Sigmoid colon (tissue), 6 donors: ENCODE measurements at regions not wholly inside any gene's neighbourhood (a gene's known extent, or its start where the extent isn't known, plus 50 kb on each side); places are given as distances from the start of the nearest gene placed in this dataset.

Source experiments
- DNase-seq: peaks from one replicate; pipeline ENCODE4 v3.0.0-alpha.2; 2019
- H3K27ac ChIP-seq, 4 donors: fragments of 200-600 bp; sonication (generic); one replicate each; pipeline ENCODE4 v1.5.1; 2016 to 2019; ENCODE audit warnings: mild to moderate bottlenecking in 1 of 4
- H3K27me3 ChIP-seq, 3 donors: fragments of 200-600 bp; sonication (generic); one replicate each; pipeline ENCODE4 v1.5.1; 2019; ENCODE audit warnings: mild to moderate bottlenecking in 1 of 3
- H3K36me3 ChIP-seq, 4 donors: fragments of 200-600 bp; sonication (generic); one replicate each; pipeline ENCODE4 v1.5.1; 2016 to 2019
- H3K4me1 ChIP-seq, 4 donors: fragments of 200-600 bp; sonication (generic); one replicate each; pipeline ENCODE4 v1.5.1; 2017 to 2019
- H3K4me3 ChIP-seq, 4 donors: fragments of 200-600 bp; sonication (generic); one replicate each; pipeline ENCODE4 v1.5.1; 2017 to 2019; ENCODE audit warnings: mild to moderate bottlenecking in 2 of 4, moderate library complexity in 1 of 4
- H3K9me3 ChIP-seq, 4 donors: fragments of 200-600 bp in 3 of 4; sonication (generic) in 3 of 4; one replicate each; pipeline versions ENCODE4 v1.5.1 to v1.6.1; 2013 to 2019
- EP300 ChIP-seq, 4 donors: sonication (generic); formaldehyde crosslinking; IDR thresholded peaks; one replicate each; pipeline ENCODE4 v1.6.1; 2017; ENCODE audit warnings: antibody characterized with exemption in 4 of 4
- POLR2A ChIP-seq, 2 donors: fragments of 450-650 bp; IDR thresholded peaks; one replicate each; pipeline ENCODE4 v1.6.1; 2016; ENCODE audit warnings: antibody characterized with exemption in 2 of 2, mild to moderate bottlenecking in 2 of 2, moderate library complexity in 2 of 2
- POLR2AphosphoS5 ChIP-seq, 4 donors: sonication (generic); formaldehyde crosslinking; IDR thresholded peaks; one replicate each; pipeline ENCODE4 v1.6.1; 2017; ENCODE audit warnings: antibody characterized with exemption in 4 of 4
- WGBS, 2 donors: extraction: QIAGEN DNeasy Blood & Tissue Kit; methylation state at CpG; one replicate each; pipeline ENCODE4 v1.1.7; 2013; 5-methylcytosine and 5-hydroxymethylcytosine counted together
- intact Hi-C: fragments of 100-400 bp; cut with DNase I; formaldehyde crosslinking; loops from one replicate; pipeline ENCODE4 v1.15.1; 2023
- TF ChIP-seq, protein P1 (sequence below), 4 experiments: fragments of 450-650 bp in 3 of 4; fragments of 200-600 bp in 1 of 4; IDR thresholded peaks; one replicate each; pipeline ENCODE4 v1.5.1; 2016 to 2019; ENCODE audit warnings: antibody characterized with exemption in 4 of 4, mild to moderate bottlenecking in 3 of 4, moderate library complexity in 2 of 4
- donor health status: healthy with polysubstance abuse.
- donor health status: healthy.

DNA sequence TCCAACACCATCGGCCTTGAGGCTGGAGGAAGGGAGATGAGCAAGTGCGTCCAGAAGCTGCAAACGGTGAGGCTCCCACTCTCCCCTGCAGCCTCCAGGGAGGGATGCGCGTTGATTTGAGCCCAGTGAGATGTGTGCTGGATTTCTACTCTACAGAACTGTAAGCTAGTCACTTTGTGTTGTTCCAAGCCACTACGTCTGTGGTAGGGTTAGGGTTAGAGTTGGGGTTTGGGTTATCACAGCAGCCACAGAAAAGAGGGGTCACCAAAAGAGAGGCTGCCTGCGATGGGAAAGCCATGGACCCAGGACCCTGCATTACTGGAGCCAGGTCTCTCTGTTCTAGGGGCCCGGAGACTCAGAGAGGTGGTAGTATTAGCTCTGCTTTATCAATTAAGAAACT is 94.5 kb downstream of the KCNF1 start:
- Histone ChIP-seq H3K4me3 (no peak overlapping the region), H3K27ac (no peak overlapping the region), H3K4me1 (no peaks in the 10 kb centered on the region), H3K36me3 (no peaks in the 10 kb centered on the region), H3K9me3 (peaks cover 0 to 2% (median 0%) of the 10 kb centered on the region in 4 donors), H3K27me3 (no peaks in the 10 kb centered on the region)
- 90 to 94% methylated on average over 8 of the region's 8 CpGs for WGBS, 2 donors
- intact Hi-C loops = no loop called here
- no peak for DNase-seq
- TF ChIP-seq, protein P1, sequence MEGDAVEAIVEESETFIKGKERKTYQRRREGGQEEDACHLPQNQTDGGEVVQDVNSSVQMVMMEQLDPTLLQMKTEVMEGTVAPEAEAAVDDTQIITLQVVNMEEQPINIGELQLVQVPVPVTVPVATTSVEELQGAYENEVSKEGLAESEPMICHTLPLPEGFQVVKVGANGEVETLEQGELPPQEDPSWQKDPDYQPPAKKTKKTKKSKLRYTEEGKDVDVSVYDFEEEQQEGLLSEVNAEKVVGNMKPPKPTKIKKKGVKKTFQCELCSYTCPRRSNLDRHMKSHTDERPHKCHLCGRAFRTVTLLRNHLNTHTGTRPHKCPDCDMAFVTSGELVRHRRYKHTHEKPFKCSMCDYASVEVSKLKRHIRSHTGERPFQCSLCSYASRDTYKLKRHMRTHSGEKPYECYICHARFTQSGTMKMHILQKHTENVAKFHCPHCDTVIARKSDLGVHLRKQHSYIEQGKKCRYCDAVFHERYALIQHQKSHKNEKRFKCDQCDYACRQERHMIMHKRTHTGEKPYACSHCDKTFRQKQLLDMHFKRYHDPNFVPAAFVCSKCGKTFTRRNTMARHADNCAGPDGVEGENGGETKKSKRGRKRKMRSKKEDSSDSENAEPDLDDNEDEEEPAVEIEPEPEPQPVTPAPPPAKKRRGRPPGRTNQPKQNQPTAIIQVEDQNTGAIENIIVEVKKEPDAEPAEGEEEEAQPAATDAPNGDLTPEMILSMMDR (IDR thresholded peaks at IDR 0.05) = no peak
- TF ChIP-seq EP300 (IDR thresholded peaks at IDR 0.05) = no peak
- no peak for TF ChIP-seq POLR2AphosphoS5 (IDR thresholded peaks at IDR 0.05)
- TF ChIP-seq POLR2A (IDR thresholded peaks at IDR 0.05) = no peak

DNA sequence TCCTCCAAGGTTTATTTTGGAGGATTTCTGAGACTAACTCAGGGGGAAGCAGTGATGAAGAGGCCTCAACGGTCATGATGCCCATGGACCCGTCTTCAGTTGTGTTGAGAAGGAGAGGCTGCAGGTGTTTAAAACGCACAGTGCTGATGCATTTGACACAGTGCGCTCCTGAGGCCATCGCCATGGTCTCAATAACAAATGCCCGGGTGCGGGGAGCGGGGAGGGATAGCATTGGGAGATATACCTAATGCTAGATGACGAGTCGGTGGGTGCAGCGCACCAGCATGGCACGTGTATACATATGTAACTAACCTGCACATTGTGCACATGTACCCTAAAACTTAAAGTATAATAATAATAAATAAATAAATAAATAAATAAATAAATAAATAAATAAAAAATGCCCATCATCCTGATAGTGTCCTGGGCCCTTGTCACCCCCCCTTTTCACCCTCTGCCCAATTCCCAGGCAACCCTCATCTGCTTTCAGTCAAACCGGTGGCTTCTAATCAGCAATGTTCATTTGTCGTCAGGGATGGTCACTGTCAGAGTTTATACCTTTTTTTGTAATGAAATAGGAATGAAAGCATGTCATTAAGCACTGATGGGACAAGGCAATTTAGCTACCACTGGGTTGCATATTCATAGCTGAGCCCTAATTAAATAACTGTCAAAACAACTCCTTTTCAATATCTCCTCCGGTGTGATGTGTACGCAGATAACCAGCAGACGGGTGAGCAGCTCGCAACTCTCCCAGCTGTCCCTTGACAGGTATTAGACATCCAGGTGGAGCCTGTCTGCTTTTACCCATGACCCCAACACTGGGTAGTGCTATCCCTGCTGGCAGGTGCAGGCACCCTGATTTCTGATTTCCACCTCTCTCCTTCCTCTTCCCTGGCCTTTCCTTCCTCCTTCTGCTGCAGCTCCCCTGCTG is 95.9 kb downstream of the KCNF1 start:
- DNase-seq = no peak
- WGBS, 2 donors = 92 to 95% methylated on average over 17 to 18 of the region's 18 CpGs

DNA sequence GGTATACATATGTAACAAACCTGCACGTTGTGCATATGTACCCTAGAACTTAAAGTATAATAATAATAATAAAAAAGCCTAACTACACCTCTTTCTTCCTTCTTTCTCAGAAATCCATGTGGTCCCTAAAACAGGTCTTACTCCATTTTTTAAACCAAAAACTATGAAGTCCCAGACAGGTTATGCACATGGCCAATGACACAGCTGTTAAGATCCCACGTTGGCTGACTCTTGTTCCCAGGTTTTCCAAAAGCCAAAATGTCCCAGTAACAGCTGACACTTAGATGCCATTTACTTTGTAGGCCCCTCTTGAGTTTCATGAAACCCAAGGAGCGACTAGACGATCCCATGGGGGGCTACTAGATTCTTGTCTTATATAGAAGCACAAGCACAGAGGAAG is 97.0 kb downstream of the KCNF1 start:
- Histone ChIP-seq H3K27me3 (no peaks in the 10 kb centered on the region), H3K4me3 (no peak overlapping the region), H3K36me3 (no peaks in the 10 kb centered on the region), H3K4me1 (no peaks in the 10 kb centered on the region), H3K27ac (no peak overlapping the region), H3K9me3 (peaks cover 0 to 5% (median 2%) of the 10 kb centered on the region in 4 donors)
- DNase-seq = no peak
- WGBS, 2 donors = 89 to 93% methylated on average over 4 of the region's 4 CpGs
- TF ChIP-seq, protein P1 (IDR thresholded peaks at IDR 0.05) = no peak
- intact Hi-C loops = no loop called here

More for the DNA sequence above, 95.9 kb downstream of the KCNF1 start:
- H3K9me3 ChIP-seq = peaks cover 0 to 5% (median 2%) of the 10 kb centered on the region in 4 donors
- no peak overlapping the region for H3K27ac ChIP-seq
- TF ChIP-seq POLR2A (IDR thresholded peaks at IDR 0.05) (no peak), POLR2AphosphoS5 (IDR thresholded peaks at IDR 0.05) (no peak), EP300 (IDR thresholded peaks at IDR 0.05) (no peak)
- TF ChIP-seq, protein P1 (IDR thresholded peaks at IDR 0.05) = no peak
- H3K36me3 ChIP-seq = no peaks in the 10 kb centered on the region
- intact Hi-C loops = no loop called here
- H3K27me3 ChIP-seq = no peaks in the 10 kb centered on the region
- H3K4me3 ChIP-seq = no peak overlapping the region
- H3K4me1 ChIP-seq = no peaks in the 10 kb centered on the region

DNA sequence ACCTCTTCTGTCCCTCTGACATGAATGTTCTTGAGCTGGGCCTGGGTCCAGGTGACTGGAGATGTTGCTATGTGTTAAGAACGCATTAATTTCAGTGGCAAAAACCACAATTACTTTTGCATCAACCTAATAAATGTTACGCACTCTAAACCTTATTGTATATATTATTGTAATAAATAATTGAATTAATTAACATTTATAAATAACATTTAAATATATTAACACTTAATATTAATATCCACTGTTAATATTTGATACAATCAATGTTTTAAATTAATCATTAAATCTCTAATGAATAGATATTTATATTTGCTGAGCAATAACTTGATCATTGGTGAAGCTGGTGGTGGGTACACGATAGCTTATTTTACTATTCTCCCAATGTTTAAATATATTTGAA is 97.4 kb downstream of the KCNF1 start:
- no peak for DNase-seq
- Histone ChIP-seq H3K4me3 (no peak overlapping the region), H3K36me3 (no peaks in the 10 kb centered on the region), H3K27ac (no peak overlapping the region), H3K9me3 (peaks cover 0 to 5% (median 2%) of the 10 kb centered on the region in 4 donors), H3K27me3 (no peaks in the 10 kb centered on the region), H3K4me1 (no peaks in the 10 kb centered on the region)
- intact Hi-C loops = no loop called here
- TF ChIP-seq, protein P1 (IDR thresholded peaks at IDR 0.05) = no peak
- TF ChIP-seq POLR2AphosphoS5 (IDR thresholded peaks at IDR 0.05) (no peak), POLR2A (IDR thresholded peaks at IDR 0.05) (no peak), EP300 (IDR thresholded peaks at IDR 0.05) (no peak)
- 92 to 97% methylated on average over 3 of the region's 3 CpGs for WGBS, 2 donors
